Stomach (tissue), 8 donors: ENCODE measurements at regions not wholly inside any gene's neighbourhood (a gene's known extent, or its start where the extent isn't known, plus 50 kb on each side); places are given as distances from the start of the nearest gene placed in this dataset.
A peak's percentile ranks its signal among the peaks of the same experiment; 100 is the strongest.

Experiments
- DNase-seq, 2 donors: peaks; one replicate each; pipeline versions ENCODE4 v3.0.0 to v3.0.0-alpha.2; 2013 to 2019
- H3K27ac ChIP-seq, 5 donors: fragments of 200-600 bp in 4 of 5; sonication (generic) in 4 of 5; one replicate each; pipeline ENCODE4 v1.5.1; 2013 to 2019; ENCODE audit warnings: mild to moderate bottlenecking in 1 of 5, moderate library complexity in 1 of 5
- H3K27me3 ChIP-seq, 3 donors: fragments of 200-600 bp; sonication (generic); one replicate each; pipeline ENCODE4 v1.5.1; 2017 to 2019; ENCODE audit warnings: mixed run types in 1 of 3
- H3K36me3 ChIP-seq, 4 donors: fragments of 200-600 bp; sonication (generic); 1 replicate in 3 of 4; 2 replicates in 1 of 4; pipeline ENCODE4 v1.5.1; 2016 to 2019
- H3K4me1 ChIP-seq, 4 donors: fragments of 200-600 bp; sonication (generic); one replicate each; pipeline ENCODE4 v1.5.1; 2016 to 2019
- H3K4me3 ChIP-seq, 4 donors: fragments of 200-600 bp; sonication (generic) in 3 of 4; one replicate each; pipeline ENCODE4 v1.5.1; 2016 to 2019; ENCODE audit warnings: mild to moderate bottlenecking in 1 of 4
- H3K9me3 ChIP-seq, 4 donors: fragments of 200-600 bp; sonication (generic); one replicate each; pipeline ENCODE4 v1.5.1; 2016 to 2019
- CTCF ChIP-seq, 7 experiments: fragments of 450-650 bp in 4 of 7; fragments of 200-600 bp in 3 of 7; sonication (generic) in 3 of 7; IDR thresholded peaks; one replicate each; pipeline ENCODE4 v1.5.1; 2016 to 2019; ENCODE audit warnings: antibody characterized with exemption in 7 of 7, control low read depth in 2 of 7, mild to moderate bottlenecking in 1 of 7
- EP300 ChIP-seq: sonication (generic); formaldehyde crosslinking; IDR thresholded peaks from one replicate; pipeline ENCODE4 v1.6.1; 2017; ENCODE audit warnings: antibody characterized with exemption
- POLR2A ChIP-seq, 4 donors: fragments of 450-650 bp; IDR thresholded peaks; one replicate each; pipeline ENCODE4 v1.6.1; 2016; ENCODE audit warnings: antibody characterized with exemption in 4 of 4, control low read depth in 2 of 4, mild to moderate bottlenecking in 1 of 4, moderate library complexity in 1 of 4
- POLR2AphosphoS5 ChIP-seq, 3 donors: sonication (generic); formaldehyde crosslinking; IDR thresholded peaks; one replicate each; pipeline ENCODE4 v1.6.1; 2016; ENCODE audit warnings: antibody characterized with exemption in 3 of 3
- WGBS, 5 donors: extraction: QIAGEN DNeasy Blood & Tissue Kit in 3 of 5; methylation state at CpG; one replicate each; pipeline versions ENCODE4 v1.1.5 to v1.1.7; 2013 to 2018; 5-methylcytosine and 5-hydroxymethylcytosine counted together
- intact Hi-C: fragments of 100-400 bp; cut with DNase I; formaldehyde crosslinking; loops from one replicate; pipeline ENCODE4 v1.15.1; 2023; ENCODE audit warnings: low total_unique reads
- donor health status: healthy with polysubstance abuse.
- donor health status: Bipolar disorder and iron deficiency.
- donor health status: healthy.

- TF ChIP-seq EP300 (no peak), POLR2A (IDR thresholded peaks at IDR 0.05) (no peak), CTCF (IDR thresholded peaks at IDR 0.05) (no peak), POLR2AphosphoS5 (IDR thresholded peaks at IDR 0.05) (no peak)
- no peaks in the 10 kb centered on the region for H3K27me3 ChIP-seq
- peak overlapping the region in 4 of 5 donors; percentile 63 to 82 (median 74) for H3K27ac ChIP-seq
- no peaks in the 10 kb centered on the region for H3K9me3 ChIP-seq
- H3K36me3 ChIP-seq = peaks cover 0 to 4% (median 0%) of the 10 kb centered on the region in 4 donors
- H3K4me3 ChIP-seq = no peak overlapping the region
- 89 to 94% (median 91%) methylated on average over 7 of the region's 7 CpGs for WGBS, 5 donors
- peaks cover 66 to 100% (median 84%) of the 10 kb centered on the region in 4 donors for H3K4me1 ChIP-seq
- intact Hi-C loops = no loop called here
- no peak for DNase-seq
Observed at GRCh38 chr7:131012477-131013031, 278.5 kb upstream of the KLF14 start.

- H3K27ac ChIP-seq = no peak overlapping the region
- DNase-seq = no peak
- peaks cover 0 to 4% (median 0%) of the 10 kb centered on the region in 4 donors for H3K36me3 ChIP-seq
- intact Hi-C loops = no loop called here
- no peak for TF ChIP-seq POLR2AphosphoS5 (IDR thresholded peaks at IDR 0.05)
- no peak for TF ChIP-seq CTCF (IDR thresholded peaks at IDR 0.05)
- TF ChIP-seq EP300 = no peak
- no peak for TF ChIP-seq POLR2A (IDR thresholded peaks at IDR 0.05)
- no peaks in the 10 kb centered on the region for H3K27me3 ChIP-seq
- H3K4me3 ChIP-seq = no peak overlapping the region
- 88 to 95% (median 92%) methylated on average over 11 of the region's 11 CpGs for WGBS, 5 donors
- H3K4me1 ChIP-seq = peaks cover 64 to 100% (median 81%) of the 10 kb centered on the region in 4 donors
- H3K9me3 ChIP-seq = no peaks in the 10 kb centered on the region
Observed at GRCh38 chr7:131013716-131014115, 279.7 kb upstream of the KLF14 start.

GRCh38 chr7:131014906-131015656 lies 281.1 kb upstream of the KLF14 start:
- DNase-seq = no peak
- 82 to 87% (median 84%) methylated on average over 7 of the region's 7 CpGs for WGBS, 5 donors
- intact Hi-C loops = no loop called here
- H3K27ac ChIP-seq = peak overlapping the region in 1 of 5 donors; percentile 29
- H3K4me1 ChIP-seq = peaks cover 61 to 100% (median 82%) of the 10 kb centered on the region in 4 donors
- TF ChIP-seq CTCF (IDR thresholded peaks at IDR 0.05) = no peak
- TF ChIP-seq EP300 = no peak
- no peak for TF ChIP-seq POLR2AphosphoS5 (IDR thresholded peaks at IDR 0.05)
- no peak for TF ChIP-seq POLR2A (IDR thresholded peaks at IDR 0.05)
- H3K9me3 ChIP-seq = no peaks in the 10 kb centered on the region
- no peaks in the 10 kb centered on the region for H3K27me3 ChIP-seq
- peaks cover 0 to 4% (median 0%) of the 10 kb centered on the region in 4 donors for H3K36me3 ChIP-seq
- H3K4me3 ChIP-seq = no peak overlapping the region

- Histone ChIP-seq H3K9me3 (no peaks in the 10 kb centered on the region), H3K27me3 (no peaks in the 10 kb centered on the region), H3K36me3 (peaks cover 0 to 4% (median 0%) of the 10 kb centered on the region in 4 donors), H3K4me1 (peaks cover 59 to 100% (median 79%) of the 10 kb centered on the region in 4 donors), H3K4me3 (no peak overlapping the region), H3K27ac (peak overlapping the region in 1 of 5 donors; percentile 29)
- WGBS, 5 donors = 36 to 67% (median 46%) methylated on average over 3 of the region's 3 CpGs
- intact Hi-C loops = no loop called here
- TF ChIP-seq CTCF (IDR thresholded peaks at IDR 0.05) = no peak
- DNase-seq = no peak
Observed at GRCh38 chr7:131015657-131015958, 281.6 kb upstream of the KLF14 start.
